ENCODE measurements at regions not wholly inside any gene's neighbourhood (a gene's known extent, or its start where the extent isn't known, plus 50 kb on each side); places are given as distances from the start of the nearest gene placed in this dataset.
"Not testable (repeated sequence)": the region's sequence is repeated elsewhere in the genome, so short reads cannot be mapped to it uniquely, and the experiment has no call there.

GRCh38 chr15:24505216-24505615 is 170.4 kb upstream of the NPAP1 start:
- DNase-seq (ENCODE audit: low read depth in 2 of 2), result not testable (repeated sequence)

GRCh38 chr15:24509714-24510113 is 165.9 kb upstream of the NPAP1 start:
- DNase-seq (ENCODE audit: low read depth in 2 of 2), result not testable (repeated sequence)

- not testable (repeated sequence) for DNase-seq (ENCODE audit: low read depth in 2 of 2)
Observed at GRCh38 chr15:24511598-24511997, 164.0 kb upstream of the NPAP1 start.

- DNase-seq (ENCODE audit: low read depth in 2 of 2), result not testable (repeated sequence)
Observed at GRCh38 chr15:24518772-24519171, 156.8 kb upstream of the NPAP1 start.

- not testable (repeated sequence) for DNase-seq (ENCODE audit: low read depth in 2 of 2)
Observed at GRCh38 chr15:24531235-24531634, 144.3 kb upstream of the NPAP1 start.

- DNase-seq (ENCODE audit: low read depth in 2 of 2), result not testable (repeated sequence)
Observed at GRCh38 chr15:24534032-24534431, 141.5 kb upstream of the NPAP1 start.

GRCh38 chr15:24557281-24557680 is 118.3 kb upstream of the NPAP1 start:
- not testable (repeated sequence) for DNase-seq (ENCODE audit: low read depth in 2 of 2)

- DNase-seq (ENCODE audit: low read depth in 2 of 2), result no peak
Observed at GRCh38 chr15:24607636-24608035, 67.9 kb upstream of the NPAP1 start.

GRCh38 chr15:24617646-24618045 is 57.9 kb upstream of the NPAP1 start:
- no peak for DNase-seq (ENCODE audit: low read depth in 2 of 2)

- DNase-seq (ENCODE audit: low read depth in 2 of 2), result no peak
Observed at GRCh38 chr15:24621630-24622215, 53.9 kb upstream of the NPAP1 start.
